ENCODE measurements at regions not wholly inside any gene's neighbourhood (a gene's known extent, or its start where the extent isn't known, plus 50 kb on each side); places are given as distances from the start of the nearest gene placed in this dataset.

DNA sequence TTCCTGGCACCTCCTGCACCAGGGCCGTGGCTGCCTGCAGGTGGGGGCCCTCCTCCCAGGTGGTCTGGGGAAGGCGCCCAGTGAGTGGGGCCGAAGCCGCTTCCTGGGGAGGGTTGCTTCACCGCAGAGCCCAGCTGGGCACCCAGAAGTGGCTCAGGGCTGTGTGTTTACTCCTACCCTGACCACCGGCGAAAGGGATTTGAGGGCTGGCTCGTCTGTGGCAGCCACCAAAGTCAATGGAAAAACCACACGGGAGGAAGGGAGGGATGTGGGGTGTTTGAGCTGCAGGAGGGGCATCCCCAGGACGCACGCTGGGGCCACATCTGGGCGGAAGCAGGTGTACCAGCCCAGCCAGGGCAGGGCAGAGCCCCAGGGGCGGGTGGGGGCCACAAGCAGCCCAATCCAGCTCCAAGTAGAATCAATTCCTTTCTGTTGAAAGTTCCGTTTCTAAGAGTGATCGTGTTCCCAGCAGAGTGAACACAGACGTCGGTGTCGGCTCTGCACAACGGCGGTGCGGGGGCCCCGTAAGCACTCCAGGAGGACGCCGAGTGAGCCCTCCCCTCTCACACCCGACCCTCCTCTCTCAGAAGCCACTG is 69.9 kb downstream of the FOXL3 start:
- Histone ChIP-seq H3K4me3 (no peak overlapping the region), H2AFZ (ENCODE audit: control insufficient read depth, low read depth, low read length) (no peak overlapping the region), H3K4me1 (ENCODE audit: control insufficient read depth, insufficient read depth, low read length) (no peaks in the 10 kb centered on the region), H3K4me2 (ENCODE audit: control insufficient read depth, insufficient read depth) (no peak overlapping the region), H3K9me3 (replicated peaks; ENCODE audit: control insufficient read depth, insufficient read depth, low read length) (peaks cover 2% of the 10 kb centered on the region; the same call in 2 of the 3 replicates), H3K36me3 (ENCODE audit: control insufficient read depth in 2 of 2, insufficient read depth in 2 of 2, low read length in 1 of 2) (no peaks in the 10 kb centered on the region), H3K27me3 (replicated peaks in 1 of 2; ENCODE audit: control insufficient read depth in 2 of 2, insufficient read depth in 2 of 2, low read length in 1 of 2) (no peaks in the 10 kb centered on the region), H4K20me1 (ENCODE audit: control insufficient read depth, insufficient read depth) (no peaks in the 10 kb centered on the region), H3K79me2 (ENCODE audit: control insufficient read depth, insufficient read depth, low read length) (no peaks in the 10 kb centered on the region), H3K9ac (ENCODE audit: control insufficient read depth, insufficient read depth, low read length) (no peak overlapping the region), H3K27ac (ENCODE audit: control insufficient read depth, insufficient read depth) (no peak overlapping the region)
- in situ Hi-C loops (cut with MboI) (no loop called here), intact Hi-C loops (cut with micrococcal nuclease; ENCODE audit: unreplicated experiment) (no loop called here)
- SMC1A ChIA-PET (ENCODE audit: uncharacterized antibody, unreplicated experiment), result no interaction called here
- POLR2A ChIA-PET, result no interaction called here
- no TSS peak for BruUV-seq (replicated peaks)
- no peak for ATAC-seq
- RAD21 ChIA-PET (ENCODE audit: unreplicated experiment), result no interaction called here
- TF ChIP-seq NFIC (IDR thresholded peaks at IDR 0.05; ENCODE audit: low read depth, low read length), result no peak
- TF ChIP-seq ZNF24 (IDR thresholded peaks at IDR 0.05), result no peak
- TF ChIP-seq NFYB (IDR thresholded peaks at IDR 0.05; ENCODE audit: insufficient read depth, low read depth, low read length), result no peak
- TF ChIP-seq IRF4 (IDR thresholded peaks at IDR 0.05; ENCODE audit: low read depth, low read length), result no peak
- TF ChIP-seq, protein P1, sequence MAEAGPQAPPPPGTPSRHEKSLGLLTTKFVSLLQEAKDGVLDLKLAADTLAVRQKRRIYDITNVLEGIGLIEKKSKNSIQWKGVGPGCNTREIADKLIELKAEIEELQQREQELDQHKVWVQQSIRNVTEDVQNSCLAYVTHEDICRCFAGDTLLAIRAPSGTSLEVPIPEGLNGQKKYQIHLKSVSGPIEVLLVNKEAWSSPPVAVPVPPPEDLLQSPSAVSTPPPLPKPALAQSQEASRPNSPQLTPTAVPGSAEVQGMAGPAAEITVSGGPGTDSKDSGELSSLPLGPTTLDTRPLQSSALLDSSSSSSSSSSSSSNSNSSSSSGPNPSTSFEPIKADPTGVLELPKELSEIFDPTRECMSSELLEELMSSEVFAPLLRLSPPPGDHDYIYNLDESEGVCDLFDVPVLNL (IDR thresholded peaks at IDR 0.05; ENCODE audit: low read depth, low read length), result no peak
- TF ChIP-seq MEF2A (IDR thresholded peaks at IDR 0.05; ENCODE audit: insufficient read depth, low read depth, low read length), result no peak
- TF ChIP-seq, protein P2, sequence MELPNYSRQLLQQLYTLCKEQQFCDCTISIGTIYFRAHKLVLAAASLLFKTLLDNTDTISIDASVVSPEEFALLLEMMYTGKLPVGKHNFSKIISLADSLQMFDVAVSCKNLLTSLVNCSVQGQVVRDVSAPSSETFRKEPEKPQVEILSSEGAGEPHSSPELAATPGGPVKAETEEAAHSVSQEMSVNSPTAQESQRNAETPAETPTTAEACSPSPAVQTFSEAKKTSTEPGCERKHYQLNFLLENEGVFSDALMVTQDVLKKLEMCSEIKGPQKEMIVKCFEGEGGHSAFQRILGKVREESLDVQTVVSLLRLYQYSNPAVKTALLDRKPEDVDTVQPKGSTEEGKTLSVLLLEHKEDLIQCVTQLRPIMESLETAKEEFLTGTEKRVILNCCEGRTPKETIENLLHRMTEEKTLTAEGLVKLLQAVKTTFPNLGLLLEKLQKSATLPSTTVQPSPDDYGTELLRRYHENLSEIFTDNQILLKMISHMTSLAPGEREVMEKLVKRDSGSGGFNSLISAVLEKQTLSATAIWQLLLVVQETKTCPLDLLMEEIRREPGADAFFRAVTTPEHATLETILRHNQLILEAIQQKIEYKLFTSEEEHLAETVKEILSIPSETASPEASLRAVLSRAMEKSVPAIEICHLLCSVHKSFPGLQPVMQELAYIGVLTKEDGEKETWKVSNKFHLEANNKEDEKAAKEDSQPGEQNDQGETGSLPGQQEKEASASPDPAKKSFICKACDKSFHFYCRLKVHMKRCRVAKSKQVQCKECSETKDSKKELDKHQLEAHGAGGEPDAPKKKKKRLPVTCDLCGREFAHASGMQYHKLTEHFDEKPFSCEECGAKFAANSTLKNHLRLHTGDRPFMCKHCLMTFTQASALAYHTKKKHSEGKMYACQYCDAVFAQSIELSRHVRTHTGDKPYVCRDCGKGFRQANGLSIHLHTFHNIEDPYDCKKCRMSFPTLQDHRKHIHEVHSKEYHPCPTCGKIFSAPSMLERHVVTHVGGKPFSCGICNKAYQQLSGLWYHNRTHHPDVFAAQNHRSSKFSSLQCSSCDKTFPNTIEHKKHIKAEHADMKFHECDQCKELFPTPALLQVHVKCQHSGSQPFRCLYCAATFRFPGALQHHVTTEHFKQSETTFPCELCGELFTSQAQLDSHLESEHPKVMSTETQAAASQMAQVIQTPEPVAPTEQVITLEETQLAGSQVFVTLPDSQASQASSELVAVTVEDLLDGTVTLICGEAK (IDR thresholded peaks at IDR 0.05; ENCODE audit: borderline replicate concordance), result no peak
- TF ChIP-seq SRF (IDR thresholded peaks at IDR 0.05; ENCODE audit: low read depth in 2 of 2, low read length in 2 of 2), result no peak
- TF ChIP-seq KLF5 (IDR thresholded peaks at IDR 0.05; ENCODE audit: partially characterized antibody), result no peak
- TF ChIP-seq BACH1 (IDR thresholded peaks at IDR 0.05; ENCODE audit: borderline replicate concordance), result no peak
- CTCF ChIA-PET, result no interaction called here
- no peak for DNase-seq (ENCODE audit: low read depth, low spot score)
- no peak for FAIRE-seq
- WGBS (ENCODE audit: insufficient coverage, insufficient replicate concordance, low lambda C conversion rate, missing lambda C conversion rate), result 46% methylated on average over 24 of the region's 25 CpGs

All from GM12878 (cell line).